GM23338 (cell line): ENCODE measurements at regions not wholly inside any gene's neighbourhood (a gene's known extent, or its start where the extent isn't known, plus 50 kb on each side); places are given as distances from the start of the nearest gene placed in this dataset.

Experiments used
- ATAC-seq: fragments of 200-7000 bp; cut with Tn5 transposase; 3 replicates; pipeline ENCODE4 v1.9.1; 2020
- DNase-seq: peaks from one replicate; pipeline ENCODE4 v3.0.0-alpha.2; 2015; ENCODE audit warnings: low spot score
- H2AFZ ChIP-seq: fragments of 200-600 bp; sonication (generic); 2 replicates; pipeline ENCODE4 v1.8.0; 2016; ENCODE audit warnings: antibody characterized with exemption, mild to moderate bottlenecking, moderate library complexity
- H3F3A ChIP-seq: fragments of 200-600 bp; sonication (generic); replicated peaks from 2 replicates; pipeline ENCODE4 v1.8.0; 2017; ENCODE audit warnings: antibody characterized with exemption, mixed run types, low read depth
- H3K27ac ChIP-seq: fragments of 200-600 bp; sonication (generic); 2 replicates; pipeline ENCODE4 v1.6.1; 2016; ENCODE audit warnings: low read depth
- H3K27me3 ChIP-seq: fragments of 200-600 bp; sonication (generic); 2 replicates; pipeline ENCODE4 v1.8.0; 2016; ENCODE audit warnings: mild to moderate bottlenecking, mixed run types, moderate library complexity; ENCODE audit not compliant: insufficient read depth
- H3K36me3 ChIP-seq: fragments of 200-600 bp; sonication (generic); 2 replicates; pipeline ENCODE4 v1.8.0; 2016; ENCODE audit warnings: mild to moderate bottlenecking; ENCODE audit not compliant: insufficient read depth
- H3K4me1 ChIP-seq: fragments of 200-600 bp; sonication (generic); 2 replicates; pipeline ENCODE4 v1.8.0; 2016; ENCODE audit warnings: mild to moderate bottlenecking, moderate library complexity; ENCODE audit not compliant: insufficient read depth
- H3K4me2 ChIP-seq: fragments of 200-600 bp; sonication (generic); 2 replicates; pipeline ENCODE4 v1.7.1; 2017; ENCODE audit warnings: mixed run types
- H3K4me3 ChIP-seq: fragments of 200-600 bp; sonication (generic); 2 replicates; pipeline ENCODE4 v1.6.1; 2016; ENCODE audit warnings: mixed run types
- H3K79me2 ChIP-seq: fragments of 200-600 bp; sonication (generic); replicated peaks from 2 replicates; pipeline ENCODE4 v1.8.0; 2017; ENCODE audit warnings: mild to moderate bottlenecking; ENCODE audit not compliant: insufficient read depth
- H3K9me2 ChIP-seq: fragments of 200-600 bp; sonication (generic); 2 replicates; pipeline ENCODE4 v1.8.0; 2017; ENCODE audit not compliant: insufficient read depth
- H4K20me1 ChIP-seq: fragments of 200-600 bp; sonication (generic); replicated peaks from 2 replicates; pipeline ENCODE4 v1.8.0; 2017; ENCODE audit warnings: mild to moderate bottlenecking; ENCODE audit not compliant: insufficient read depth
- H3K27ac Mint-ChIP-seq: 2 replicates; pipeline ENCODE4 v1.8.0; 2020; ENCODE audit warnings: inconsistent platforms, mild to moderate bottlenecking, moderate library complexity, mixed read lengths
- H3K27me3 Mint-ChIP-seq: 3 replicates; pipeline ENCODE4 v1.8.0; 2022; ENCODE audit warnings: low read depth, mild to moderate bottlenecking, moderate library complexity, mixed read lengths, inconsistent platforms; ENCODE audit not compliant: insufficient read depth, poor library complexity
- H3K36me3 Mint-ChIP-seq: 3 replicates; pipeline ENCODE4 v1.8.0; 2021; ENCODE audit warnings: low read depth, mild to moderate bottlenecking, inconsistent platforms, moderate library complexity, mixed read lengths
- H3K4me1 Mint-ChIP-seq: 3 replicates; pipeline ENCODE4 v1.8.0; 2020; ENCODE audit warnings: mild to moderate bottlenecking, inconsistent platforms, mixed read lengths
- H3K4me3 Mint-ChIP-seq: 3 replicates; pipeline ENCODE4 v1.8.0; 2021; ENCODE audit warnings: moderate library complexity, mild to moderate bottlenecking, inconsistent platforms, mixed read lengths
- H3K9me3 Mint-ChIP-seq: 3 replicates; pipeline ENCODE4 v1.8.0; 2020; ENCODE audit warnings: moderate library complexity, mild to moderate bottlenecking, inconsistent platforms, mixed read lengths
- CREB1 ChIP-seq: fragments of 250-450 bp; sonication (Bioruptor Pico); IDR thresholded peaks from 2 replicates; pipeline ENCODE4 v1.5.0; 2020; ENCODE audit warnings: low read depth, mild to moderate bottlenecking, moderate library complexity
- CTCF ChIP-seq, 2 experiments: fragments of 200-600 bp in 1 of 2; sonication (generic) in 1 of 2; conservative IDR thresholded peaks; 2 replicates each; pipeline versions ENCODE4 v1.5.1 to v1.6.1; 2016 to 2017; ENCODE audit warnings: antibody characterized with exemption in 2 of 2, low read depth in 2 of 2, mild to moderate bottlenecking in 2 of 2, moderate library complexity in 1 of 2
- ETS1 ChIP-seq: IDR thresholded peaks from 2 replicates; pipeline ENCODE4 v1.6.1; 2016; ENCODE audit warnings: antibody characterized with exemption
- EZH2 ChIP-seq: fragments of 200-600 bp; sonication (generic); IDR thresholded peaks from one replicate; pipeline ENCODE4 v1.8.0; 2017; ENCODE audit warnings: antibody characterized with exemption, mild to moderate bottlenecking, low read depth; ENCODE audit not compliant: unreplicated experiment
- EZH2phosphoT487 ChIP-seq: fragments of 200-600 bp; sonication (generic); IDR thresholded peaks from one replicate; pipeline ENCODE4 v1.8.1; 2018; ENCODE audit warnings: antibody characterized with exemption; ENCODE audit not compliant: unreplicated experiment
- STAT1 ChIP-seq: IDR thresholded peaks from one replicate; pipeline ENCODE4 v1.6.1; 2016; ENCODE audit warnings: antibody characterized with exemption; ENCODE audit not compliant: unreplicated experiment
- ZNF331 ChIP-seq: fragments of 250-450 bp; sonication (Bioruptor Pico); IDR thresholded peaks from 2 replicates; pipeline ENCODE4 v1.5.0; 2020; ENCODE audit warnings: low read depth, mild to moderate bottlenecking, moderate library complexity
- ZNF462 ChIP-seq: fragments of 250-450 bp; sonication (Bioruptor Pico); IDR thresholded peaks from 2 replicates; pipeline ENCODE4 v1.5.0; 2020; ENCODE audit warnings: mild to moderate bottlenecking, moderate library complexity

- peaks cover 24% of the 10 kb centered on the region; the same call in 1 of the 2 replicates for H3K9me2 ChIP-seq
- H3K4me1 ChIP-seq: peaks cover 13% of the 10 kb centered on the region
- peaks cover 26% of the 10 kb centered on the region for H3K4me1 Mint-ChIP-seq
- no peak for TF ChIP-seq ZNF331 (CRISPR knock-in tag)
- TF ChIP-seq CREB1 (CRISPR knock-in tag): no peak
- no peaks in the 10 kb centered on the region for H3K27me3 ChIP-seq
- H4K20me1 ChIP-seq: no peaks in the 10 kb centered on the region
- H3K4me2 ChIP-seq: no peak overlapping the region
- H3K36me3 Mint-ChIP-seq: no peaks in the 10 kb centered on the region; the same call in 2 of the 3 replicates
- H3K27me3 Mint-ChIP-seq: no peaks in the 10 kb centered on the region
- no peaks in the 10 kb centered on the region for H3F3A ChIP-seq
- no peak for DNase-seq
- no peak overlapping the region for H3K4me3 ChIP-seq
- no peaks in the 10 kb centered on the region for H3K9me3 Mint-ChIP-seq
- H3K27ac ChIP-seq: no peak overlapping the region
- H3K4me3 Mint-ChIP-seq: no peak overlapping the region
- no peak for ATAC-seq
- H3K79me2 ChIP-seq: no peaks in the 10 kb centered on the region
- peak overlapping the region; percentile 49; the same call in 1 of the 2 replicates for H2AFZ ChIP-seq
- H3K27ac Mint-ChIP-seq: no peak overlapping the region
- H3K36me3 ChIP-seq: no peaks in the 10 kb centered on the region
These were observed 284.2 kb upstream of the DACH1 start for GRCh38 chr13:72151241-72151640.

GRCh38 chr13:72150502-72150901, 283.5 kb upstream of the DACH1 start:
- H3K4me1 Mint-ChIP-seq: peaks cover 26% of the 10 kb centered on the region
- H2AFZ ChIP-seq: no peak overlapping the region
- ATAC-seq (no peak), DNase-seq (peak; percentile 15)
- H3K4me2 ChIP-seq: no peak overlapping the region
- H3F3A ChIP-seq: no peaks in the 10 kb centered on the region
- no peak overlapping the region for H3K4me3 Mint-ChIP-seq
- no peaks in the 10 kb centered on the region for H3K79me2 ChIP-seq
- no peaks in the 10 kb centered on the region for H3K36me3 ChIP-seq
- no peaks in the 10 kb centered on the region for H4K20me1 ChIP-seq
- no peak overlapping the region for H3K27ac ChIP-seq
- TF ChIP-seq CTCF (conservative IDR thresholded peaks at IDR 0.05; ENCODE audit: low read depth in 2 of 2) (no peak), EZH2phosphoT487 (no peak), STAT1 (no peak), ZNF331 (CRISPR knock-in tag) (no peak), ETS1 (no peak), ZNF462 (CRISPR knock-in tag) (peak; percentile 74), EZH2 (no peak)
- peaks cover 24% of the 10 kb centered on the region; the same call in 1 of the 2 replicates for H3K9me2 ChIP-seq
- no peaks in the 10 kb centered on the region for H3K27me3 ChIP-seq
- H3K4me1 ChIP-seq: peaks cover 13% of the 10 kb centered on the region
- no peaks in the 10 kb centered on the region; the same call in 2 of the 3 replicates for H3K36me3 Mint-ChIP-seq
- H3K4me3 ChIP-seq: no peak overlapping the region
- H3K9me3 Mint-ChIP-seq: no peaks in the 10 kb centered on the region
- no peaks in the 10 kb centered on the region for H3K27me3 Mint-ChIP-seq
- H3K27ac Mint-ChIP-seq: peak overlapping the region; percentile 7
